GM18507 (cell line): ENCODE measurements at regions not wholly inside any gene's neighbourhood (a gene's known extent, or its start where the extent isn't known, plus 50 kb on each side); places are given as distances from the start of the nearest gene placed in this dataset.
"Not testable (repeated sequence)": the region's sequence is repeated elsewhere in the genome, so short reads cannot be mapped to it uniquely, and the experiment has no call there.

Source experiments
- DNase-seq: peaks from one replicate; pipeline ENCODE4 v3.0.0; 2011; ENCODE audit warnings: low read depth; ENCODE audit not compliant: insufficient read length; ENCODE audit errors: extremely low spot score
- FAIRE-seq: peaks from 2 replicates; lab custom pipeline; 2011; peaks lifted over from hg19 to GRCh38; lab: Jason Lieb, UNC

- DNase-seq: no peak
- no peak for FAIRE-seq
Measured at GRCh38 chr16:65713181-65713808, 591.4 kb upstream of the CDH11 start.

GRCh38 chr16:65710107-65710506 lies 588.2 kb upstream of the CDH11 start:
- DNase-seq (no peak), FAIRE-seq (no peak)

GRCh38 chr16:65704866-65705265 lies 583.0 kb upstream of the CDH11 start:
- DNase-seq: no peak
- FAIRE-seq: no peak

GRCh38 chr16:65702707-65703402 lies 581.0 kb upstream of the CDH11 start:
- DNase-seq: no peak
- FAIRE-seq: no peak

GRCh38 chr16:65700596-65700995 lies 578.7 kb upstream of the CDH11 start:
- FAIRE-seq (no peak), DNase-seq (no peak)

GRCh38 chr16:65698791-65699321 lies 577.0 kb upstream of the CDH11 start:
- FAIRE-seq: no peak
- DNase-seq: no peak

- FAIRE-seq: no peak
- no peak for DNase-seq
Measured at GRCh38 chr16:65697521-65697920, 575.7 kb upstream of the CDH11 start.

- DNase-seq (no peak), FAIRE-seq (no peak)
Measured at GRCh38 chr16:65697065-65697464, 575.2 kb upstream of the CDH11 start.

- FAIRE-seq, DNase-seq: not testable (repeated sequence)
Measured at GRCh38 chr16:65691846-65692245, 570.0 kb upstream of the CDH11 start.

- DNase-seq: no peak
- no peak for FAIRE-seq
Measured at GRCh38 chr16:65689726-65690125, 567.9 kb upstream of the CDH11 start.

- FAIRE-seq: no peak
- DNase-seq: no peak
Measured at GRCh38 chr16:65688301-65688700, 566.4 kb upstream of the CDH11 start.

- FAIRE-seq: no peak
- DNase-seq: no peak
Measured at GRCh38 chr16:65684230-65684629, 562.4 kb upstream of the CDH11 start.

GRCh38 chr16:65681406-65681805 lies 559.5 kb upstream of the CDH11 start:
- DNase-seq (no peak), FAIRE-seq (no peak)

GRCh38 chr16:65679785-65680184 lies 557.9 kb upstream of the CDH11 start:
- DNase-seq (no peak), FAIRE-seq (no peak)

GRCh38 chr16:65675161-65675560 lies 553.3 kb upstream of the CDH11 start:
- no peak for DNase-seq
- FAIRE-seq: no peak

GRCh38 chr16:65672960-65673359 lies 551.1 kb upstream of the CDH11 start:
- DNase-seq: no peak
- FAIRE-seq: no peak

- no peak for DNase-seq
- FAIRE-seq: no peak
Measured at GRCh38 chr16:65671071-65671470, 549.2 kb upstream of the CDH11 start.

GRCh38 chr16:65668064-65668595 lies 546.3 kb upstream of the CDH11 start:
- FAIRE-seq (no peak), DNase-seq (no peak)

GRCh38 chr16:65667011-65667578 lies 545.2 kb upstream of the CDH11 start:
- no peak for FAIRE-seq
- DNase-seq: no peak

GRCh38 chr16:65666132-65666941 lies 544.5 kb upstream of the CDH11 start:
- FAIRE-seq: no peak
- no peak for DNase-seq
